Astrocyte (in vitro differentiated cells and primary cell): ENCODE measurements at regions not wholly inside any gene's neighbourhood (a gene's known extent, or its start where the extent isn't known, plus 50 kb on each side); places are given as distances from the start of the nearest gene placed in this dataset.

ENCODE experiments used
- DNase-seq: peaks from one replicate; pipeline ENCODE4 v3.0.0-alpha.2; 2010; ENCODE audit warnings: low read depth
- FAIRE-seq: peaks from 2 replicates; lab custom pipeline; 2011; peaks lifted over from hg19 to GRCh38; lab: Jason Lieb, UNC
- H2AFZ ChIP-seq: 2 replicates; pipeline ENCODE4 v1.6.0; 2012; ENCODE audit warnings: low read depth, low read length, inconsistent platforms
- H3K27ac ChIP-seq: 2 replicates; pipeline ENCODE4 v1.5.1; 2011; ENCODE audit warnings: low read depth, low read length, inconsistent platforms
- H3K27me3 ChIP-seq: 2 replicates; pipeline ENCODE4 v1.6.0; 2011; ENCODE audit warnings: low read length, inconsistent platforms; ENCODE audit not compliant: insufficient read depth
- H3K36me3 ChIP-seq: 2 replicates; pipeline ENCODE4 v1.5.1; 2011; ENCODE audit warnings: low read length, inconsistent platforms; ENCODE audit not compliant: insufficient read depth
- H3K4me1 ChIP-seq: 2 replicates; pipeline ENCODE4 v1.5.1; 2011; ENCODE audit warnings: low read length, inconsistent platforms; ENCODE audit not compliant: insufficient read depth
- H3K4me2 ChIP-seq: 2 replicates; pipeline ENCODE4 v1.6.0; 2012; ENCODE audit warnings: low read length, inconsistent platforms
- H3K4me3 ChIP-seq: 2 replicates; pipeline ENCODE4 v1.5.1; 2011; ENCODE audit warnings: low read depth, mild to moderate bottlenecking, low read length, inconsistent platforms; ENCODE audit not compliant: insufficient read depth
- H3K79me2 ChIP-seq: 2 replicates; pipeline ENCODE4 v1.6.0; 2012; ENCODE audit warnings: mild to moderate bottlenecking, low read length, inconsistent platforms; ENCODE audit not compliant: insufficient read depth
- H3K9ac ChIP-seq: 2 replicates; pipeline ENCODE4 v1.6.0; 2012; ENCODE audit warnings: mild to moderate bottlenecking, low read length, inconsistent platforms
- H3K9me3 ChIP-seq: 2 replicates; pipeline ENCODE4 v1.5.1; 2012; ENCODE audit warnings: low read depth, mild to moderate bottlenecking, low read length, inconsistent platforms; ENCODE audit not compliant: insufficient read depth
- H4K20me1 ChIP-seq: 2 replicates; pipeline ENCODE4 v1.6.0; 2012; ENCODE audit warnings: low read length, inconsistent platforms; ENCODE audit not compliant: insufficient read depth
- H3K27ac Mint-ChIP-seq: one replicate; pipeline ENCODE4 v1.8.0; 2021; ENCODE audit warnings: mild to moderate bottlenecking, mixed read lengths; ENCODE audit not compliant: unreplicated experiment
- H3K27me3 Mint-ChIP-seq: one replicate; pipeline ENCODE4 v1.8.0; 2021; ENCODE audit warnings: low read depth, mixed read lengths; ENCODE audit not compliant: unreplicated experiment
- H3K36me3 Mint-ChIP-seq: one replicate; pipeline ENCODE4 v1.8.0; 2021; ENCODE audit warnings: low read depth, mixed read lengths; ENCODE audit not compliant: unreplicated experiment
- H3K4me1 Mint-ChIP-seq: one replicate; pipeline ENCODE4 v1.8.0; 2021; ENCODE audit warnings: low read depth, mixed read lengths; ENCODE audit not compliant: unreplicated experiment
- H3K4me3 Mint-ChIP-seq: one replicate; pipeline ENCODE4 v1.8.0; 2021; ENCODE audit warnings: mild to moderate bottlenecking, moderate library complexity, mixed read lengths; ENCODE audit not compliant: unreplicated experiment
- H3K9me3 Mint-ChIP-seq: one replicate; pipeline ENCODE4 v1.8.0; 2021; ENCODE audit warnings: mild to moderate bottlenecking, mixed read lengths; ENCODE audit not compliant: unreplicated experiment
- EZH2 ChIP-seq: IDR thresholded peaks from 2 replicates; pipeline ENCODE4 v1.6.1; 2012; ENCODE audit warnings: mild to moderate bottlenecking, low read length, inconsistent platforms; ENCODE audit not compliant: insufficient read depth
- TF ChIP-seq, protein P1 (sequence below): IDR thresholded peaks from 2 replicates; pipeline ENCODE4 v1.5.1; 2011; ENCODE audit warnings: low read depth, mild to moderate bottlenecking, inconsistent platforms, low read length, moderate library complexity; ENCODE audit not compliant: insufficient read depth

DNA sequence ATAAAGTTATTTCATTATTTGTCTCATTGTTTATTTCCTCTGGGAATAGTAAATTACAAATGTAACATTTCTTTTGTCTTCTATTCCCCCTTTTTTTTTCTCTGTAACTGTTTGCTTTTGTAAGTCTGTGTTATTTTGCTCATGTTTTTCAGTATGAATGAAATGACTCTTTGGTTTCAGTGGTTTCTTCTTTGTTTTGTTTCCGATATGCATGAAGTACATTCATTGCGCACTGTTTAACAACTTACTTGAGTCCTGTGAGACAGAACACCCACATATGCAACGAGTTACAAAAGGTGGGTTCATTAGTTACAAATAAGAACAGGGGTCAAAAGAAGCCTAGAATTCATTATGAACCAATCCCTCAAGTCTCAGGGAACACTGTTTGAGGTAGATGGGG, 175.0 kb upstream of the UGT8 start:
- H2AFZ ChIP-seq, result no peak overlapping the region

DNA sequence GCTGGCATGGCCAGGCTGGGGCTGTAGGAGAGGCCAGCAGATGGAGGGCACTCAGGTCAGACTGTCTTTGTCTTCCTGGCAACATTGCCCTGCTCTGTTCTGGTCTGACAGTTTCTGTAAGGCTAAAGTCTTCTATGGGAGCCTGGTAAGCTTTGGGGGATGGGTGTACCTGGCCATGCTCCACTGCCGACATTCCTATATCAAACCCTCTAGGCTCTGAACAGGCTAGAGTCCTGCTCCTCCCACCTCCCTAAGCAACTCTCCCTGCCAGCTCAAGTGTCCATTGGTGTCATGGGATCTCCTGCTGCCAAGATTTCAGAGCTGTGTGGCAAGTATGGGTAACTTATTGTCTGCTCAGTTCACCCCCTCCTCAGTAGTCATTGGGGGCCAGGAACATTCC, 163.5 kb upstream of the UGT8 start:
- Mint-ChIP-seq H3K36me3 (no peaks in the 10 kb centered on the region), H3K4me1 (no peaks in the 10 kb centered on the region), H3K9me3 (no peaks in the 10 kb centered on the region), H3K27ac (no peak overlapping the region), H3K27me3 (no peaks in the 10 kb centered on the region), H3K4me3 (no peak overlapping the region)
- no peaks in the 10 kb centered on the region for H3K9me3 ChIP-seq
- H2AFZ ChIP-seq, result no peak overlapping the region
- DNase-seq, result no peak
- FAIRE-seq, result no peak
- no peak overlapping the region for H3K4me2 ChIP-seq
- H4K20me1 ChIP-seq, result no peaks in the 10 kb centered on the region
- no peak overlapping the region for H3K9ac ChIP-seq
- TF ChIP-seq, protein P1, sequence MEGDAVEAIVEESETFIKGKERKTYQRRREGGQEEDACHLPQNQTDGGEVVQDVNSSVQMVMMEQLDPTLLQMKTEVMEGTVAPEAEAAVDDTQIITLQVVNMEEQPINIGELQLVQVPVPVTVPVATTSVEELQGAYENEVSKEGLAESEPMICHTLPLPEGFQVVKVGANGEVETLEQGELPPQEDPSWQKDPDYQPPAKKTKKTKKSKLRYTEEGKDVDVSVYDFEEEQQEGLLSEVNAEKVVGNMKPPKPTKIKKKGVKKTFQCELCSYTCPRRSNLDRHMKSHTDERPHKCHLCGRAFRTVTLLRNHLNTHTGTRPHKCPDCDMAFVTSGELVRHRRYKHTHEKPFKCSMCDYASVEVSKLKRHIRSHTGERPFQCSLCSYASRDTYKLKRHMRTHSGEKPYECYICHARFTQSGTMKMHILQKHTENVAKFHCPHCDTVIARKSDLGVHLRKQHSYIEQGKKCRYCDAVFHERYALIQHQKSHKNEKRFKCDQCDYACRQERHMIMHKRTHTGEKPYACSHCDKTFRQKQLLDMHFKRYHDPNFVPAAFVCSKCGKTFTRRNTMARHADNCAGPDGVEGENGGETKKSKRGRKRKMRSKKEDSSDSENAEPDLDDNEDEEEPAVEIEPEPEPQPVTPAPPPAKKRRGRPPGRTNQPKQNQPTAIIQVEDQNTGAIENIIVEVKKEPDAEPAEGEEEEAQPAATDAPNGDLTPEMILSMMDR, result no peak
- no peak for TF ChIP-seq EZH2
- no peak overlapping the region for H3K27ac ChIP-seq
- H3K36me3 ChIP-seq, result no peaks in the 10 kb centered on the region
- no peaks in the 10 kb centered on the region for H3K27me3 ChIP-seq
- no peak overlapping the region for H3K4me3 ChIP-seq
- H3K4me1 ChIP-seq, result no peaks in the 10 kb centered on the region
- no peaks in the 10 kb centered on the region for H3K79me2 ChIP-seq

More for the DNA sequence above, 175.0 kb upstream of the UGT8 start:
- H3K27ac ChIP-seq, result no peak overlapping the region
- H3K36me3 Mint-ChIP-seq, result no peaks in the 10 kb centered on the region
- H3K27ac Mint-ChIP-seq, result no peak overlapping the region
- FAIRE-seq (no peak), DNase-seq (no peak)
- no peak overlapping the region for H3K4me2 ChIP-seq
- H3K4me1 Mint-ChIP-seq, result no peaks in the 10 kb centered on the region
- no peaks in the 10 kb centered on the region for H3K79me2 ChIP-seq
- H3K4me3 ChIP-seq, result no peak overlapping the region
- H3K9me3 ChIP-seq, result no peaks in the 10 kb centered on the region
- H3K4me3 Mint-ChIP-seq, result no peak overlapping the region
- no peaks in the 10 kb centered on the region for H4K20me1 ChIP-seq
- no peaks in the 10 kb centered on the region for H3K27me3 ChIP-seq
- no peaks in the 10 kb centered on the region for H3K27me3 Mint-ChIP-seq
- peaks cover 9% of the 10 kb centered on the region for H3K9me3 Mint-ChIP-seq
- H3K4me1 ChIP-seq, result no peaks in the 10 kb centered on the region
- H3K36me3 ChIP-seq, result no peaks in the 10 kb centered on the region
- TF ChIP-seq EZH2, result no peak
- TF ChIP-seq, protein P1, result no peak
- no peak overlapping the region for H3K9ac ChIP-seq

DNA sequence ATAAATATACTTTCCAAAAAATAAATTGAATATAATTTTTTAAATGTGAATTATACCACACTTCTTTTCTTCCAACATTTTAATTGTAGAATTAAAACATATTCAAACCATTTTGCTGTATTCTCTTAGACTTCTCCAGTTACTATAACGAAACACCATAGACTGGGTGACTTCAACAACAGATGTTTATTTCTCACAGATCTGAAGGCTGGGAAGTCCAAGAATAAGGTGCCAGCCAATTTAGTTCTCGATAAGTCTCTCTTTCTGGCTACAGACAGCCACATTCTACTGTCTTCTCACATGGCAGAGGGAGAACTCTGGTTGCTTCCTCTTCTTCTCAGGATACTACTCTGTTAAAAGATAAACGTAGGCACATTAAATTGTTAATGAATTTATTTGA, 155.8 kb upstream of the UGT8 start:
- H3K4me1 Mint-ChIP-seq, result no peaks in the 10 kb centered on the region
- no peak overlapping the region for H3K27ac Mint-ChIP-seq
- no peak overlapping the region for H3K4me2 ChIP-seq
- no peak overlapping the region for H2AFZ ChIP-seq
- H3K27ac ChIP-seq, result no peak overlapping the region
- TF ChIP-seq, protein P1, result no peak
- H3K4me3 ChIP-seq, result no peak overlapping the region
- no peaks in the 10 kb centered on the region for H3K79me2 ChIP-seq
- no peak overlapping the region for H3K9ac ChIP-seq
- no peak for FAIRE-seq
- H3K36me3 ChIP-seq, result no peaks in the 10 kb centered on the region
- H3K4me3 Mint-ChIP-seq, result no peak overlapping the region
- DNase-seq, result no peak
- H3K4me1 ChIP-seq, result no peaks in the 10 kb centered on the region
- no peaks in the 10 kb centered on the region for H3K36me3 Mint-ChIP-seq
- no peaks in the 10 kb centered on the region for H4K20me1 ChIP-seq
- no peaks in the 10 kb centered on the region for H3K27me3 Mint-ChIP-seq
- H3K9me3 Mint-ChIP-seq, result no peaks in the 10 kb centered on the region
- H3K27me3 ChIP-seq, result no peaks in the 10 kb centered on the region
- H3K9me3 ChIP-seq, result no peaks in the 10 kb centered on the region
